Caki2 (cell line): ENCODE measurements at regions not wholly inside any gene's neighbourhood (a gene's known extent, or its start where the extent isn't known, plus 50 kb on each side); places are given as distances from the start of the nearest gene placed in this dataset.

Source experiments
- DNase-seq: peaks from one replicate; pipeline ENCODE4 v3.0.0-alpha.2; 2015; ENCODE audit warnings: low read depth
- in situ Hi-C: cut with HindIII; loops from 2 replicates; pipeline ENCODE4 v1.10.0; 2016; ENCODE audit warnings: low sequenced_read_pairs, low pct_unique_long_range_greater_than_20kb, mixed read lengths

GRCh38 chr11:92768121-92768840 lies 201.2 kb upstream of the MTNR1B start:
- DNase-seq: no peak
- in situ Hi-C loops: no loop called here

DNA sequence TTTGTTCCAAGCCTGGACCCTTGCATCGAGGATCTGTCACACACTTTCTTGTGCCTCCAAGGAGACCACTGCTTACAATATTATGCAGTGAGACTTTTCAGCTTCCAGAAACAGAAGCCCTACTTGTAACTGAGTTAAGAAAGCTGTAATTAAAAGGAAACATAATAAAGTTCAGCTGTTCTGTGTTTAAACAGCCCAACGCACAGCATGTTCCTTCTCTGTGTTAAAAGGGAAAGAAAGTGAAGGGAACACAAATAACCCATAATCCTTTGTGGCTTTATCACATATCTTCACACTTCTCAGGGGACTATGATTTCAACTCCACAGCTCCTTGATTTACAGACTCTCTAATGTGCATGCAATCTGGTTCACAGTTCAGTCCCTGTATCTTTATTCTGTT lies 200.3 kb upstream of the MTNR1B start:
- in situ Hi-C loops: no loop called here
- DNase-seq: no peak

DNA sequence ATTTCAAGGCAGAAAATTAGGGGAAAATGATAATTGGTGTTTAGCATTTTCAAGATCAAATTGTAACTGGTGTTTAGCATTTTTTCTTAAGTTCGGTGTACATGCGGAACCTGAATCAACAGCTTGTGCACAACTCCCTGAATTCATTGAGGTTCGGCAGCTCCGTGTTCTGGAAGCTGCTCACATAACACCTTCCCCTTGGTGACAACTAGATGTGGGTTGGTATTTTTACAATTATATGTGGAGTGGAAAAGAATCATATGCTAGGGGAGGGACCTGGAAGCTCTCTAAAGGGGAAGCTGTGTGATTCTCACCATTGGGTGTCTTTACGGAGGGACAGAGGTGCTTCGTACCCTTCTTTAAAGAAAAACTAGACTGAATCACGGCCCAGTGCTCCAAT lies 199.0 kb upstream of the MTNR1B start:
- no peak for DNase-seq
- in situ Hi-C loops: no loop called here

DNA sequence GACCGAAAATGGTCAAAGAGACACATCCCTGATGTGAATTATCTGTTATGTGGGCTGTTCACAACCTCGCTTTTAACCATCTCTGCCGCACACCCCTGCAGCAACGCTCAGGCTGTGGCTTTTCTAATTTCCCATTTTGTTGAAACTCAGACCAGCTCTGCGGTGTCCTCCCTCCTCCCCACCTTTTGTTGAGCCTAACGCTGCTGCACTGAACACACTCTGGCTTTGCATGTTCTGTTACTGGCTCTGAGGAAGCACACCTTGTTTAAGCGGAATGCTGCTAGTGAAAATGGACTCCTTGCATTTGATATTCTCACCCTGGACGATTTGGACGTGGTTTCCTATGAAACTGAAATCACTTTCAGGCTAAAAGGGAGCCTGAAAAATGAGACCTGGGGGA lies 198.5 kb upstream of the MTNR1B start:
- in situ Hi-C loops: no loop called here
- no peak for DNase-seq

- in situ Hi-C loops: no loop called here
- no peak for DNase-seq
Observed at GRCh38 chr11:92771701-92772100, 197.8 kb upstream of the MTNR1B start.

- in situ Hi-C loops: no loop called here
- no peak for DNase-seq
Observed at GRCh38 chr11:92775003-92775676, 194.3 kb upstream of the MTNR1B start.

- in situ Hi-C loops: no loop called here
- no peak for DNase-seq
Observed at GRCh38 chr11:92776676-92777075, 192.8 kb upstream of the MTNR1B start.

DNA sequence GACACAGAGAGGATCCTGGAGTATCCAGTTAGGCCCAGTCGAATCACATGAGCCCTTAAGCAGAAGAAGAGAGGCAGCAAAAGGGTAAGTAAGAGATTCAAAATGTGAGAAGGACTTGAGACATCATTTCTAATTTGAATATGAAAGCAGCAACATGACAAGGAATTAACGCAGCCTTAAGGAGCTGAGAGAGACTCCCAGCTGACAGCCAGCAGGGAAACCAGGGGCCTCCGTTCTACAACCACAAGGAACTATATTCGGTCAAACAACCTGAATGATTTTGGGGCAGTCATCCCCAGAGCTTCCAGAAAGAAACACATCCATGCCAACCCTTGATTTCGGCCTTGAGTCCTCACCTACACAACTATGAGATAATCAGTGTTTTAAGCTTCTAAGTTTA lies 189.7 kb upstream of the MTNR1B start:
- DNase-seq: no peak
- in situ Hi-C loops: no loop called here

- no peak for DNase-seq
Observed at GRCh38 chr11:92781151-92781550, 188.3 kb upstream of the MTNR1B start.

DNA sequence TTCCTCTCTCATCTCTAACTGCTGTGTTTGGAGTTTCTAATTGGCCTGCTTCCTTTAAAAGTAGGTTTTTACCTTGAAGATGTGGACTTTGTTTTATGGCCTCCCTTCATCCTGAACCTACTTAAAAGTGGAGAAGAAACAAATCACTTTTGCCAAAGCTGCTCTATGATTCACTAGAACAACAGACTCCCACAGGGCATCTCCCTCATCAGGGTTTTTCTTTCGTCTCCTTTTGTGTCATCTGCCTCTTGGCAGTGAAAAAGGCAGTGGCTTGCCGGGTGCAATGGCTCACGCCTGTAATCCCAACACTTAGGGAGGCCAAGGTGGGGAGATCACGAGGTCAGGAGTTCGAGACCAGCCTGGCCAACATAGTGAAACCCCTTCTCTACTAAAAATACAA lies 186.6 kb upstream of the MTNR1B start:
- DNase-seq: peak; percentile 9
- in situ Hi-C loops: no loop called here

More at GRCh38 chr11:92781151-92781550, 188.3 kb upstream of the MTNR1B start:
- in situ Hi-C loops: no loop called here

GRCh38 chr11:92784331-92784730 lies 185.1 kb upstream of the MTNR1B start:
- in situ Hi-C loops: no loop called here

GRCh38 chr11:92787638-92788037 lies 181.8 kb upstream of the MTNR1B start:
- in situ Hi-C loops: no loop called here
- DNase-seq: no peak

More at GRCh38 chr11:92784331-92784730, 185.1 kb upstream of the MTNR1B start:
- DNase-seq: no peak

- no peak for DNase-seq
- in situ Hi-C loops: no loop called here
Observed at GRCh38 chr11:92789761-92790160, 179.7 kb upstream of the MTNR1B start.

DNA sequence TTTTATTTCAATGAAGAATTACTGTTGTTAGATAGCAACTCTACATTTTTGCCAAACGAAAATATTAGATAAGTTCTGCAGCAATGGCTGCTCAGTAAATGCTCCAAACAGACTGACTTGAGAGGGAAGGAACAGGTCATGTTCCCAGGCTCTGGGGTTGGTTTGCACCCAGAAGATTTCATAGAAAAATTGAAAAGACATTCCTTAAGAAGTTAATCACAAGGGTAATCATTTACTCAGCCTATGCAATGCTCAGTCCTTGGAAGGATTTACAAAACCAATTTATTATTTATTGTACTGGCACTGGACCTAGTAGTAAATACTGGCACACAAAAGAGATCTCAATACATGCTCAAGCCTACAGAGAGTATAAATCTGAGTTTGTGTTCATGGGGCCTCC lies 179.1 kb upstream of the MTNR1B start:
- in situ Hi-C loops: no loop called here
- no peak for DNase-seq

DNA sequence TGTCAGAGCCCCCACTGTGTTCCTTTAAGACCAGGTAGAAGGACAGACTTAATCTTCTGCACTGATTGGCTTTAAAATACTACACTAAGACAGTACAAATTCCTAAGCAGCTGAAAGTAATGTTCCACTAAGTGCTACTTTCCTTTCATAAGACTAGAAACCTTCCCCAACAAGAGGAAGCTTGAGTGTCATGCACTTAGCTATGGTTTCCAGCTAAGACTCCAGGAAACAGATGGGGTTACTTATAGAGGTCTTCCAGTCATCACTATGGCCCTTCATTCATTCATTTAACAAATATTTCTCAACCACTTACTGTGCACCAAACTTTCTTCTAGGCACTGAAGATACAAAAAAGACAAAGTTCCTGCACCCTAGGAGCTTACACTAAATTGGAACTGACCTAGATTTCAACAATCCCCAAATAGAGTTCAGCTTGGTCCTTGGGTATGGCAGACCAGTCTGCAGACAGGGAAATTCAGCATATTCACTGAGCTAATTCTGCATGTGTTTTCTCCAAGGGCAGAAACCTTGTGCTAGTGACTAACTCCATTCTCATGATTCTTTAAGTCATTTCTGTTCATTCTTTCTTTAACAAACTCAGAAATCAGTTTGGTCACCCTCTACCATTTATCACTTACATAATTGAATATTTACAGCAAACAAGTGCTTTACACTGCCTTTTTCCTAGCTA lies 178.4 kb upstream of the MTNR1B start:
- in situ Hi-C loops: no loop called here
- DNase-seq: no peak

DNA sequence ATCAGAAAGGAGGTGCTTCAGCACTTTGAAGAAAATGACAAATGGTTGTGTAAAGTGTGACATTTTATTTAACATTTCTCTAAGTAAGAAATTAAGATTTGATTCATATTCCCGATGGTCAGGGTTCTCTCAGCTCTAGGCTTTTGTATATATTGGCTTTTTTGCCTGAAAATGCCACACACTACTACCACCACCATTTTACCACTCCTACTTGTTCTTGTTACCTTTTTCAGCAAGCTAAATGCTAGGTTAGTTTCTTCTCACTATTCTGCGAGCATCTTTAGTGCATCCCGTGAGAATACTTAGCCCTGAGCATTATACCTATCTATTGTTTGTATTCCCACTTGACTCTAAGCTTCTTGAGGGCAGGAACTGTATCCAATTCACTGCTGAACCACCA lies 177.6 kb upstream of the MTNR1B start:
- in situ Hi-C loops: no loop called here
- DNase-seq: no peak

GRCh38 chr11:92793189-92793588 lies 176.3 kb upstream of the MTNR1B start:
- no peak for DNase-seq
- in situ Hi-C loops: no loop called here

- DNase-seq: no peak
- in situ Hi-C loops: no loop called here
Observed at GRCh38 chr11:92794783-92795182, 174.7 kb upstream of the MTNR1B start.

DNA sequence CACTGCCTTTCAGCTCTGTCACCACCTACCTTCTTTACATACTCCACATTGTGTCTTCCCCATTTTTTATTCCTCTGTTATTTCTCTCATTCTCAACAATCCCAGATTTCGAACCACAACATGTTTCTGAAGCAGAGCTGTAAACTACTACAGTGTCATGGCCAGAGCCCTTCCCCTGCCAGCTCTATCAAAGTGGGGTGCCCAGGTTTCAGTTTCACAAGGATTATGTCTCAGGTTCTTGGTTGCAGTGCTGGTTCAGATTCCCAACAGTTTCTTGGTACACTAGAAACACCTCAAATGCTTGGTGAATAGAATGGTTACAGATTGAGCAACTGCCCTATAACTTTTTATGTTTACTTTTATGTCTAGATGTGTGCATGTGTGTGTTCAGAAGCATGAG lies 172.7 kb upstream of the MTNR1B start:
- in situ Hi-C loops: no loop called here
- DNase-seq: no peak
